GM21528 (cell line): ENCODE measurements at regions not wholly inside any gene's neighbourhood (a gene's known extent, or its start where the extent isn't known, plus 50 kb on each side); places are given as distances from the start of the nearest gene placed in this dataset.
A peak's percentile ranks its signal among the peaks of the same experiment; 100 is the strongest.
"Not testable (repeated sequence)": the region's sequence is repeated elsewhere in the genome, so short reads cannot be mapped to it uniquely, and the experiment has no call there.

Source experiments
- ATAC-seq: cut with Tn5 transposase; IDR thresholded peaks from one replicate; pipeline ENCODE4 v1.9.1; 2021; ENCODE audit warnings: mild to moderate bottlenecking, moderate library complexity; ENCODE audit not compliant: unreplicated experiment, low FRiP score

- no peak for ATAC-seq
These were observed 135.1 kb upstream of the GHITM start for GRCh38 chr10:84004221-84004620.

- ATAC-seq, result no peak
These were observed 133.9 kb upstream of the GHITM start for GRCh38 chr10:84005403-84005802.

GRCh38 chr10:84007482-84007881 lies 131.8 kb upstream of the GHITM start:
- ATAC-seq, result no peak

GRCh38 chr10:84008878-84009277 lies 130.4 kb upstream of the GHITM start:
- ATAC-seq, result peak; percentile 49

- no peak for ATAC-seq
These were observed 126.9 kb upstream of the GHITM start for GRCh38 chr10:84012431-84012830.

- ATAC-seq, result peak; percentile 98
These were observed 126.4 kb upstream of the GHITM start for GRCh38 chr10:84012831-84013458.

- ATAC-seq, result no peak
These were observed 123.3 kb upstream of the GHITM start for GRCh38 chr10:84015877-84016595.

- no peak for ATAC-seq
These were observed 120.5 kb upstream of the GHITM start for GRCh38 chr10:84018826-84019225.

GRCh38 chr10:84019854-84020458 lies 119.4 kb upstream of the GHITM start:
- ATAC-seq, result not testable (repeated sequence)

GRCh38 chr10:84026821-84027257 lies 112.5 kb upstream of the GHITM start:
- ATAC-seq, result no peak

- ATAC-seq, result no peak
These were observed 109.5 kb upstream of the GHITM start for GRCh38 chr10:84029840-84030239.

- ATAC-seq, result no peak
These were observed 101.3 kb upstream of the GHITM start for GRCh38 chr10:84038035-84038434.

GRCh38 chr10:84039957-84040356 lies 99.4 kb upstream of the GHITM start:
- no peak for ATAC-seq

- ATAC-seq, result no peak
These were observed 91.9 kb upstream of the GHITM start for GRCh38 chr10:84047258-84048010.

- no peak for ATAC-seq
These were observed 89.7 kb upstream of the GHITM start for GRCh38 chr10:84049645-84050011.

- no peak for ATAC-seq
These were observed 85.7 kb upstream of the GHITM start for GRCh38 chr10:84053626-84054025.

- ATAC-seq, result no peak
These were observed 84.6 kb upstream of the GHITM start for GRCh38 chr10:84054743-84055142.

- no peak for ATAC-seq
These were observed 79.8 kb upstream of the GHITM start for GRCh38 chr10:84059526-84059925.

- no peak for ATAC-seq
These were observed 75.9 kb upstream of the GHITM start for GRCh38 chr10:84063440-84063839.

GRCh38 chr10:84065804-84066601 lies 73.3 kb upstream of the GHITM start:
- ATAC-seq, result no peak
